ENCODE measurements at regions not wholly inside any gene's neighbourhood (a gene's known extent, or its start where the extent isn't known, plus 50 kb on each side); places are given as distances from the start of the nearest gene placed in this dataset.

DNA sequence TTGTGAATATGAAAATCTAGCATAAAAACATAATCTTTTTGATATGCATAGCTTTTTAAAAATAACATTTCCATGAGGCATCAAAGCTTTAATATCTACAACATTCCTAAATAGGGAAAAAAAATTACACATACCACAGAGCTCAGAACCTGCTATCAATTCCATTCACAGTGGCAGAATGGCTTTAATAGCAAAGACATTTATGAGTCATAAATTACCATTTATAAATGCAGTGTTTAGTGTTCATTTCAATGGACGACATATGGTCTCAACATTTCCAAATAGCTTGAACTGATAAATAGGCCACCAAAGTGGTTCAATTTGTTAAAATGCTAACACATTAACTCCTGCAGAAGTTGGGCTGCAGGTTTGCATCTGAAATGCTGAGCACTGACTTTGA lies 600.6 kb upstream of the SETBP1 start:
- Mint-ChIP-seq H3K9me3 (ENCODE audit: unreplicated experiment) (no peaks in the 10 kb centered on the region), H3K4me3 (ENCODE audit: unreplicated experiment) (no peak overlapping the region), H3K4me1 (ENCODE audit: low read depth, unreplicated experiment) (no peaks in the 10 kb centered on the region), H3K27me3 (ENCODE audit: unreplicated experiment) (no peaks in the 10 kb centered on the region), H3K27ac (ENCODE audit: unreplicated experiment) (no peak overlapping the region), H3K36me3 (ENCODE audit: unreplicated experiment) (no peaks in the 10 kb centered on the region)
- TF ChIP-seq, protein P1, sequence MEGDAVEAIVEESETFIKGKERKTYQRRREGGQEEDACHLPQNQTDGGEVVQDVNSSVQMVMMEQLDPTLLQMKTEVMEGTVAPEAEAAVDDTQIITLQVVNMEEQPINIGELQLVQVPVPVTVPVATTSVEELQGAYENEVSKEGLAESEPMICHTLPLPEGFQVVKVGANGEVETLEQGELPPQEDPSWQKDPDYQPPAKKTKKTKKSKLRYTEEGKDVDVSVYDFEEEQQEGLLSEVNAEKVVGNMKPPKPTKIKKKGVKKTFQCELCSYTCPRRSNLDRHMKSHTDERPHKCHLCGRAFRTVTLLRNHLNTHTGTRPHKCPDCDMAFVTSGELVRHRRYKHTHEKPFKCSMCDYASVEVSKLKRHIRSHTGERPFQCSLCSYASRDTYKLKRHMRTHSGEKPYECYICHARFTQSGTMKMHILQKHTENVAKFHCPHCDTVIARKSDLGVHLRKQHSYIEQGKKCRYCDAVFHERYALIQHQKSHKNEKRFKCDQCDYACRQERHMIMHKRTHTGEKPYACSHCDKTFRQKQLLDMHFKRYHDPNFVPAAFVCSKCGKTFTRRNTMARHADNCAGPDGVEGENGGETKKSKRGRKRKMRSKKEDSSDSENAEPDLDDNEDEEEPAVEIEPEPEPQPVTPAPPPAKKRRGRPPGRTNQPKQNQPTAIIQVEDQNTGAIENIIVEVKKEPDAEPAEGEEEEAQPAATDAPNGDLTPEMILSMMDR (IDR thresholded peaks at IDR 0.05; ENCODE audit: partially characterized antibody, unreplicated experiment) = no peak
- no peak for DNase-seq

DNA sequence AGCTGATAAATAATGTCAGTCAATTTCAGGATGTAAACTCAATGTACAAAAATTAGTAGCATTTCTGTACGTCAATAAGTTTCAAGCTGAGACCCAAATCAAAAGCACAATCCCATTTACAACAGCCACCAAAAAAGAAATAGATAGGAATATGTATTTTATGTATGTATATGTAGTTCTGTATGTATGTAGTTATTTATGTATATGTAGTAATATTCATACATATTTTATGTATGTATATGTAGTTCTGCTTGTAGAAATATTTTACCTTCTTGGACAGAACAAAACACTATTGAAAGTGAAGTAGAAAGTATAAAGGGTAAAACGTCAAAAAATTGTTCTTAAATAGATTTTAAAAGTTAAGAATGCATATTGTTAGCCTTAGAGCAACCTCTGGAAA lies 591.0 kb upstream of the SETBP1 start:
- Mint-ChIP-seq H3K9me3 (ENCODE audit: unreplicated experiment) (no peaks in the 10 kb centered on the region), H3K36me3 (ENCODE audit: unreplicated experiment) (no peaks in the 10 kb centered on the region), H3K27ac (ENCODE audit: unreplicated experiment) (no peak overlapping the region), H3K27me3 (ENCODE audit: unreplicated experiment) (no peaks in the 10 kb centered on the region), H3K4me1 (ENCODE audit: low read depth, unreplicated experiment) (no peaks in the 10 kb centered on the region), H3K4me3 (ENCODE audit: unreplicated experiment) (no peak overlapping the region)
- TF ChIP-seq, protein P1 (IDR thresholded peaks at IDR 0.05; ENCODE audit: partially characterized antibody, unreplicated experiment) = no peak
- no peak for DNase-seq

DNA sequence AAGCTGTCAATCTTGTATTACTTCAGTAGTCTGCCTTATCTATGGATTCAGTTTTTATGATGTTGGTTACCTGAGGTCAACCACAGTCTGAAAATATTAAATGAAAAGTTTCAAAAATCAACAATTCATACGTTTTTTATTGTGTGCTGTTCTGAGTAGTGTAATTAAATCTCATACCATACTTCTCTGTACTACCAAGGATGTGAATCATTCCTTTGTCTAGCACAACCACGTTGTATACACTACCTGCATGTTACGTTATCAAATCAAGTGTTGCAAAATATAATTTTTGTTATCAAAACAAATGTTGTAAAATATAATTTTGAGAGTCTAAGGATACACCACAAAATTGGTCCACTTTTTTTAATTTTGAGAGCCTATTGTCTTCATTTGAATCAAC lies 590.2 kb upstream of the SETBP1 start:
- peaks cover 2% of the 10 kb centered on the region for H3K9me3 Mint-ChIP-seq (ENCODE audit: unreplicated experiment)
- DNase-seq = no peak
- TF ChIP-seq, protein P1 (IDR thresholded peaks at IDR 0.05; ENCODE audit: partially characterized antibody, unreplicated experiment) = no peak
- H3K27me3 Mint-ChIP-seq (ENCODE audit: unreplicated experiment) = no peaks in the 10 kb centered on the region
- H3K4me1 Mint-ChIP-seq (ENCODE audit: low read depth, unreplicated experiment) = no peaks in the 10 kb centered on the region
- no peak overlapping the region for H3K4me3 Mint-ChIP-seq (ENCODE audit: unreplicated experiment)
- no peaks in the 10 kb centered on the region for H3K36me3 Mint-ChIP-seq (ENCODE audit: unreplicated experiment)
- H3K27ac Mint-ChIP-seq (ENCODE audit: unreplicated experiment) = no peak overlapping the region

DNA sequence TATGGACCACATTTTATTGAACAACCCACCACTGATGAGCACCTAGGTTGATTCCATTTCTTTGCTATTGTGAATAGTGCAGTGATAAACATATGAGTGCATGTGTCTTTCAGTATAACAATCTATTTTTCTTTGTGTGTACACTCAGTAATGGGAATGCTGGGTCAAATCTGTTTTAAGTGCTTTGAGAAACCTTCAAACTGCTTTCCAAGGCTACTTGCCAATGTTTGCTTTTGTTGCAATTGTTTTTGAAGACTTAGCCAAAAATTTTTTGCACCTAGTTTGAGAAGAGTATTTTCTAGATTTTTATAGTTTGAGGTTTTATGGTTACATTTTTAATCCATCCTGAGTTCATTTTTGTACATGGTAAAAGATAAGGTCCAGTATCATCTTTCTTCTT lies 587.4 kb upstream of the SETBP1 start:
- no peaks in the 10 kb centered on the region for H3K36me3 Mint-ChIP-seq (ENCODE audit: unreplicated experiment)
- no peak for DNase-seq
- H3K4me1 Mint-ChIP-seq (ENCODE audit: low read depth, unreplicated experiment) = no peaks in the 10 kb centered on the region

DNA sequence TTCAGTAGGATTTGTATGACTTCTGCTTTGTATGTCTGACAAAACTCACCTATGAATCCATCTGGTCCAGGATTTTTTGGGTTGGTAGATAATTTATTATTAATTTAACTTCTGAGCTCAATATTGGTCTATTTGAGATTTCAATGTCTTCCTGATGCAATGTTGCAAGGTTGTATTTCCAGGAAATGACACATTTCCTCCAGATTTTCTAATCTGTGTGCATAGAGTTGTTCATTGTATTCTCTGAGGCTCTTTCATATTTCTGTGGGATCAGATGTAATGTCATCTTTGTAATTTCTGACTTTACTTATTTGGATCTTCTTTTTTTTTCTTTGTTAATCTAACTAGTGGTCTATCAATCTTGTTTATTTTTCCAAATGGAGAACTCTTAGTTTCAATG lies 584.7 kb upstream of the SETBP1 start:
- TF ChIP-seq, protein P1 (IDR thresholded peaks at IDR 0.05; ENCODE audit: partially characterized antibody, unreplicated experiment) = no peak
- Mint-ChIP-seq H3K4me3 (ENCODE audit: unreplicated experiment) (no peak overlapping the region), H3K4me1 (ENCODE audit: low read depth, unreplicated experiment) (no peaks in the 10 kb centered on the region), H3K36me3 (ENCODE audit: unreplicated experiment) (no peaks in the 10 kb centered on the region), H3K9me3 (ENCODE audit: unreplicated experiment) (peaks cover 6% of the 10 kb centered on the region), H3K27me3 (ENCODE audit: unreplicated experiment) (no peaks in the 10 kb centered on the region), H3K27ac (ENCODE audit: unreplicated experiment) (no peak overlapping the region)
- DNase-seq = no peak

More for the DNA sequence above, 587.4 kb upstream of the SETBP1 start:
- TF ChIP-seq, protein P1 (IDR thresholded peaks at IDR 0.05; ENCODE audit: partially characterized antibody, unreplicated experiment) = no peak
- Mint-ChIP-seq H3K4me3 (ENCODE audit: unreplicated experiment) (no peak overlapping the region), H3K27me3 (ENCODE audit: unreplicated experiment) (no peaks in the 10 kb centered on the region), H3K9me3 (ENCODE audit: unreplicated experiment) (peaks cover 6% of the 10 kb centered on the region), H3K27ac (ENCODE audit: unreplicated experiment) (no peak overlapping the region)

Data from glutamatergic neuron (in vitro differentiated cells).